HFFc6 (cell line): ENCODE measurements at regions not wholly inside any gene's neighbourhood (a gene's known extent, or its start where the extent isn't known, plus 50 kb on each side); places are given as distances from the start of the nearest gene placed in this dataset.

Experiments
- DNase-seq: peaks from one replicate; pipeline ENCODE4 v3.0.0-alpha.2; 2018
- H3K27ac Mint-ChIP-seq: 2 replicates; pipeline ENCODE4 v1.8.0; 2020; ENCODE audit warnings: mild to moderate bottlenecking, mixed read lengths
- H3K27me3 Mint-ChIP-seq: 2 replicates; pipeline ENCODE4 v1.8.0; 2021; ENCODE audit warnings: mild to moderate bottlenecking, moderate library complexity, mixed read lengths; ENCODE audit not compliant: insufficient read depth
- H3K36me3 Mint-ChIP-seq: 2 replicates; pipeline ENCODE4 v1.8.0; 2021; ENCODE audit warnings: low read depth, mixed read lengths
- H3K4me1 Mint-ChIP-seq: 2 replicates; pipeline ENCODE4 v1.8.0; 2020; ENCODE audit warnings: low read depth, mixed read lengths
- H3K4me3 Mint-ChIP-seq: 2 replicates; pipeline ENCODE4 v1.8.0; 2020; ENCODE audit warnings: mild to moderate bottlenecking, moderate library complexity, mixed read lengths
- H3K9me3 Mint-ChIP-seq: 2 replicates; pipeline ENCODE4 v1.8.0; 2020; ENCODE audit warnings: mild to moderate bottlenecking, mixed read lengths
- CTCF ChIP-seq: fragments of 200-600 bp; sonication (generic); IDR thresholded peaks from 2 replicates; pipeline ENCODE4 v1.5.0; 2021; ENCODE audit warnings: antibody characterized with exemption, mild to moderate bottlenecking

GRCh38 chr21:26405071-26405470 lies 168.0 kb downstream of the CYYR1 start:
- TF ChIP-seq CTCF: no peak
- no peak for DNase-seq
- H3K27ac Mint-ChIP-seq: peak overlapping the region; percentile 90
- peaks cover 54% of the 10 kb centered on the region for H3K4me1 Mint-ChIP-seq
- no peaks in the 10 kb centered on the region; the same call in 1 of the 2 replicates for H3K27me3 Mint-ChIP-seq
- H3K36me3 Mint-ChIP-seq: no peaks in the 10 kb centered on the region; the same call in 1 of the 2 replicates
- no peaks in the 10 kb centered on the region for H3K9me3 Mint-ChIP-seq
- H3K4me3 Mint-ChIP-seq: peak overlapping the region; percentile 85; the same call in 1 of the 2 replicates

GRCh38 chr21:26404288-26404687 lies 168.8 kb downstream of the CYYR1 start:
- TF ChIP-seq CTCF: no peak
- peaks cover 46% of the 10 kb centered on the region for H3K4me1 Mint-ChIP-seq

GRCh38 chr21:26403321-26403720 lies 169.8 kb downstream of the CYYR1 start:
- H3K9me3 Mint-ChIP-seq: no peaks in the 10 kb centered on the region
- H3K27ac Mint-ChIP-seq: no peak overlapping the region
- H3K4me1 Mint-ChIP-seq: peaks cover 38% of the 10 kb centered on the region
- no peak for DNase-seq
- H3K27me3 Mint-ChIP-seq: no peaks in the 10 kb centered on the region; the same call in 1 of the 2 replicates
- no peak overlapping the region for H3K4me3 Mint-ChIP-seq
- no peaks in the 10 kb centered on the region; the same call in 1 of the 2 replicates for H3K36me3 Mint-ChIP-seq
- TF ChIP-seq CTCF: no peak

More at GRCh38 chr21:26404288-26404687, 168.8 kb downstream of the CYYR1 start:
- Mint-ChIP-seq H3K4me3 (no peak overlapping the region), H3K27ac (no peak overlapping the region), H3K36me3 (no peaks in the 10 kb centered on the region; the same call in 1 of the 2 replicates), H3K9me3 (no peaks in the 10 kb centered on the region), H3K27me3 (no peaks in the 10 kb centered on the region; the same call in 1 of the 2 replicates)
- DNase-seq: no peak

GRCh38 chr21:26397545-26397944 lies 175.5 kb downstream of the CYYR1 start:
- Mint-ChIP-seq H3K27me3 (no peaks in the 10 kb centered on the region), H3K4me1 (peaks cover 13% of the 10 kb centered on the region), H3K9me3 (no peaks in the 10 kb centered on the region), H3K4me3 (no peak overlapping the region), H3K36me3 (no peaks in the 10 kb centered on the region), H3K27ac (no peak overlapping the region)
- no peak for DNase-seq
- TF ChIP-seq CTCF: no peak

- Mint-ChIP-seq H3K27me3 (no peaks in the 10 kb centered on the region), H3K4me3 (no peak overlapping the region), H3K4me1 (peaks cover 37% of the 10 kb centered on the region), H3K9me3 (no peaks in the 10 kb centered on the region), H3K36me3 (no peaks in the 10 kb centered on the region), H3K27ac (no peak overlapping the region)
- TF ChIP-seq CTCF: no peak
- no peak for DNase-seq
Observed at GRCh38 chr21:26394341-26394740, 178.7 kb downstream of the CYYR1 start.

GRCh38 chr21:26391166-26391565 lies 181.9 kb downstream of the CYYR1 start:
- Mint-ChIP-seq H3K27ac (peak overlapping the region; percentile 93; the same call in 1 of the 2 replicates), H3K27me3 (no peaks in the 10 kb centered on the region), H3K4me3 (no peak overlapping the region), H3K4me1 (peaks cover 45% of the 10 kb centered on the region), H3K9me3 (no peaks in the 10 kb centered on the region), H3K36me3 (no peaks in the 10 kb centered on the region)
- DNase-seq: no peak
- no peak for TF ChIP-seq CTCF
